ENCODE measurements at regions not wholly inside any gene's neighbourhood (a gene's known extent, or its start where the extent isn't known, plus 50 kb on each side); places are given as distances from the start of the nearest gene placed in this dataset.

DNA sequence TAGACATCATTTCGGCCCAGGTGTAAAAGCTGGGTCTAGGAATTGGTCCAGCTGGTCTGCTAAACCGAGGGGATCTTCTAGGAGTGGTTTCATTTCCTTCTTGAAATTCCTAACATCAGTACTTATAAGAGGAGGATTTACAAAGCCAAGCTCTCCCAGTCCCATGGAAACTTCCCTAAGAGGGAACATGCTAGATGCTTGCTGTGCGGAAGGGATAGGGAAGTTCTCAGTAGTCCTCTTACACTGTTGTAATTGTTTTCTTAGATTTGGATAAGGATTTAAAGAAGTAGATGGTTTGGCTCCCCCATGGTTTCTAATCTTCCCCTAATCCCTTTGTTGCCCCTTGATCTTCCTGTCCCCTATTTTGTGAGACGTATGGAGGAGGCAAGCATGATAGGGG, 89.7 kb upstream of the XCR1 start:
- DNase-seq (ENCODE audit: low read depth) = no peak
- TF ChIP-seq CTCF (IDR thresholded peaks at IDR 0.05; ENCODE audit: insufficient read depth, low read length) = no peak

GRCh38 chr3:46114323-46114988, 87.2 kb upstream of the XCR1 start:
- no peak overlapping the region for H3K4me3 ChIP-seq (ENCODE audit: low read depth, low read length)
- DNase-seq (ENCODE audit: low read depth) = peak; percentile 80
- no peak for TF ChIP-seq CTCF (IDR thresholded peaks at IDR 0.05; ENCODE audit: insufficient read depth, low read length)

More for the DNA sequence above, 89.7 kb upstream of the XCR1 start:
- no peak overlapping the region for H3K4me3 ChIP-seq (ENCODE audit: low read depth, low read length)

DNA sequence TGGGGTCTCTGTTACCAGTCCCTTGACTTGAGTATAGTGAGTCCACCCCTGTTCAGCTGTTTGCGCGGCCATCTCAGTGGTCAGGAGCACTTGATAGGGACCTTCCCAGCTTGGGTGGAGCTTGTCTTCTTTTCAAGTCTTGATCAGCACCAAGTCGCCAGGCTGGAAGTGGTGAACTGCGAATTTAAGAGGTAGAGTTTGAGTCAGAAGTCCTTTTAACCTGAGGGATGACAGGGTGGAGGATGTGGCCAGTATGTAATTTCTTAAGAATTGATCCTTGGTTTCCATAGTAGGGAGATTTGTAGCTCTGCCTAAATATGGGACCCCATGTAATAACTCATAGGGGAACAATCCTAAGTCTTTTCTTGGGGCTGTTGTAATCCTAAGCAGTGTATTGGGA, 86.3 kb upstream of the XCR1 start:
- DNase-seq (ENCODE audit: low read depth) = no peak
- no peak for TF ChIP-seq CTCF (IDR thresholded peaks at IDR 0.05; ENCODE audit: insufficient read depth, low read length)
- no peak overlapping the region for H3K4me3 ChIP-seq (ENCODE audit: low read depth, low read length)

GRCh38 chr3:46112984-46113383, 85.7 kb upstream of the XCR1 start:
- TF ChIP-seq CTCF (IDR thresholded peaks at IDR 0.05; ENCODE audit: insufficient read depth, low read length) = no peak
- no peak overlapping the region for H3K4me3 ChIP-seq (ENCODE audit: low read depth, low read length)
- no peak for DNase-seq (ENCODE audit: low read depth)

DNA sequence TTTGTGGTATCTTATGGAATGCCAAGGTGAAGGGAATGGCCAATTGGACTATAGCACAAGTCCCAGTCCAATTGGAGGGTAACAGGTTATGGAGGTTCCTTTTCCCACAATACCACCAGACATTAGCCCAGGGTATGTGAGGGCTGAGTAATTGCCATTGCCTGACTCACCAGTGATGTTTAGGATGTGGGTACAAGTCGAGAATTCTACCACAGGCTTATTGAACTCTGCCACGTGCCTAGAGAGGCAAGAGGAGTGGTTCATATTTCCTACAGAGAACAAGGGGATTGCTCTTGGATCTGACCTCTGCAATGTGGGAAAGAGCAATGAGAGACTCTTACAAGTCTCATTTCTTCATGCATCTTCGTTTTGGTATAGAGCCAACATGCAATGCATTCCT, 85.0 kb upstream of the XCR1 start:
- no peak overlapping the region for H3K4me3 ChIP-seq (ENCODE audit: low read depth, low read length)
- TF ChIP-seq CTCF (IDR thresholded peaks at IDR 0.05; ENCODE audit: insufficient read depth, low read length) = no peak
- no peak for DNase-seq (ENCODE audit: low read depth)

DNA sequence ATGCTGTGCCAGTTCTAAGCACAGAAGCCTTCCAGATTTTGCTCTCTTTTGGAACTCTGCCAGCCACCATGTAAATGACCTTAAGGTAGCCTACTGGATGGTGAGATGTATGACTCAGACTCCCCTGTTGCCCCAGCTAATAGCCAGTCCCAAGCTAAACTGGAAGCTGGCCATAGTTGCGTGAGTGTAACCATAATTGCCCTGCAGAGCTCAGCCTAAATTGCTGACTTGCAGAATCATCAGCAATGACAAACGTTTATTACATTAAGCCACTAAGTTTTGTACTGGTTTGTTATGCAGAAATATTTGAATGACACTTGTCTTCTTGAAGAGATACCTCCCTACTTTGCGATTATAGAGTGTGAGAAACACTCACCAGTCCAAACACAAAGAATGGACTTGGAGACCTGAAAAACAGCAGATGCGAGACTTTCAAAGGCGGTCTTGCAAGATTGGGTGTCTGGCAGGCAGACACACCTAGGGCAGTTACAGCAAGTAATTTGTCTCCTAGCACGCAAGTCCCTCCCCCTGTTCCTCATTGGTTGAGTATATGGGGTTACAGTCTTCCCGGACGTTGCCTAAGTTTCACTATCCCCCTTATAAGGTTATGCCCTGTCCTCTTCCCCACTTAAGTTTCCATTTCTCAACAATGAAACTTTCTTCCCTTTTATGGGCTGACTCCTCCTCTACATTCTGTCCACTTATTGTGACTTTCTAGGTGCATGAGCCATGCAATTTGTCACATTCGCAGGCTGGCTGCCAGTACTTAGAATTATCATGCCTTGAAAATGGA, 83.6 kb upstream of the XCR1 start:
- peak; percentile 79 for DNase-seq (ENCODE audit: low read depth)
- no peak for TF ChIP-seq CTCF (IDR thresholded peaks at IDR 0.05; ENCODE audit: insufficient read depth, low read length)

More for the DNA sequence above, 83.6 kb upstream of the XCR1 start:
- no peak overlapping the region for H3K4me3 ChIP-seq (ENCODE audit: low read depth, low read length)

All from fibroblast of the aortic adventitia (primary cell).